ENCODE measurements at regions not wholly inside any gene's neighbourhood (a gene's known extent, or its start where the extent isn't known, plus 50 kb on each side); places are given as distances from the start of the nearest gene placed in this dataset.

GRCh38 chr9:12640016-12640587 lies 53.1 kb upstream of the TYRP1 start:
- Mint-ChIP-seq H3K4me3 (no peak overlapping the region), H3K9me3 (no peaks in the 10 kb centered on the region), H3K36me3 (ENCODE audit: low read depth) (no peaks in the 10 kb centered on the region), H3K27ac (no peak overlapping the region), H3K27me3 (no peaks in the 10 kb centered on the region), H3K4me1 (ENCODE audit: low read depth) (no peaks in the 10 kb centered on the region)
- intact Hi-C loops (cut with micrococcal nuclease): no loop called here

- Mint-ChIP-seq H3K27me3 (no peaks in the 10 kb centered on the region), H3K4me1 (ENCODE audit: low read depth) (no peaks in the 10 kb centered on the region)
- intact Hi-C loops (cut with micrococcal nuclease): no loop called here
These were observed 52.1 kb upstream of the TYRP1 start for GRCh38 chr9:12640866-12641636.

More at GRCh38 chr9:12640866-12641636, 52.1 kb upstream of the TYRP1 start:
- no peaks in the 10 kb centered on the region for H3K36me3 Mint-ChIP-seq (ENCODE audit: low read depth)
- H3K4me3 Mint-ChIP-seq: no peak overlapping the region
- no peak overlapping the region for H3K27ac Mint-ChIP-seq
- H3K9me3 Mint-ChIP-seq: no peaks in the 10 kb centered on the region
